ENCODE measurements at regions not wholly inside any gene's neighbourhood (a gene's known extent, or its start where the extent isn't known, plus 50 kb on each side); places are given as distances from the start of the nearest gene placed in this dataset.
"Not testable (repeated sequence)": the region's sequence is repeated elsewhere in the genome, so short reads cannot be mapped to it uniquely, and the experiment has no call there.

DNA sequence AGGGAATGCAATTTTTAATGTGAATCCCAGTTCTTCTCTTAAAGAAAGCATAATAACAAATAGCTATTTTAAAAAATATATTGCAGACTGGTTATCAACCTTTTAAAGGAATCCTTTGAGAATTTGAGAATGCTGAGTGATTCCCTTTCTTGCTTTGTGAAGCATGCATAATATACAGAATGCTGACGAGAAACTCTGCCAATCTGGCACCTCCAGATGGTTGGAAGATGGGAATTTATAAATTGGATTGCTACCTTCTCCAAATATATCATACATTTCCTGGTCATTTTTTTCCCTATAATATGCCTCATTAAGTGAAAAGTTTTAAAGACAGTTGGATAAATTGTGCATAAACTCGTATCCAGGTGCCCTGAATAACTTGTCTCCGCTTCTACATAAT lies 333.9 kb upstream of the ARPP21 start:
- 82 to 88% methylated on average over 3 of the region's 3 CpGs for WGBS, 2 donors
- DNase-seq (ENCODE audit: low spot score in 2 of 2) = no peak

DNA sequence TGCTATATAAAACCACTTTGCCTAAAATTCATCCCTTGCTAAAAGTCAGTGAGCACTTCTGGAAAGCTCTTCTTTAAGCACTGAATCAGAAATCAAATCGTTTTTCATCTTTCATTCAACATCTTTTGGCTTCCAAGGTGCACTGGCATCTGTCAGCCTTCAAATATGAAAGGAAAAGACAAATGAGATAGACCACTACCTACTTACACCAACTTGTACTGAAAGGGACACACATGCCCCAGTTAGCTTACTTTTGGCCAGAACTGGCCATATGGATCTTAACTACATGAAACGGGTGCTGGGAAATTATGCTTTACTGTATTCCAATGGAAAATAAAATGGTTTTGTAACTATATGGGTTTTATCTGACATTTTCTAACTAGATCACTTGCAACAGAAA lies 332.0 kb upstream of the ARPP21 start:
- 73 to 74% methylated on average over 2 of the region's 2 CpGs for WGBS, 2 donors
- DNase-seq (ENCODE audit: low spot score in 2 of 2) = no peak
- no peak for TF ChIP-seq POLR2A (IDR thresholded peaks at IDR 0.05)
- no peak for TF ChIP-seq CTCF (IDR thresholded peaks at IDR 0.05)
- intact Hi-C loops (cut with DNase I; ENCODE audit: low total_unique reads) = no loop called here
- no peak overlapping the region for H3K4me3 ChIP-seq (ENCODE audit: low read depth, poor library complexity, severe bottlenecking)

More for the DNA sequence above, 333.9 kb upstream of the ARPP21 start:
- intact Hi-C loops (cut with DNase I; ENCODE audit: low total_unique reads) = no loop called here
- no peak overlapping the region for H3K4me3 ChIP-seq (ENCODE audit: low read depth, poor library complexity, severe bottlenecking)
- TF ChIP-seq CTCF (IDR thresholded peaks at IDR 0.05) (no peak), POLR2A (IDR thresholded peaks at IDR 0.05) (no peak)

GRCh38 chr3:35316841-35317240 lies 322.5 kb upstream of the ARPP21 start:
- 92% methylated on average over 2 of the region's 2 CpGs for WGBS, 2 donors
- H3K4me3 ChIP-seq (ENCODE audit: low read depth, poor library complexity, severe bottlenecking); intact Hi-C loops (cut with DNase I; ENCODE audit: low total_unique reads); DNase-seq (ENCODE audit: low spot score in 2 of 2): not testable (repeated sequence)

GRCh38 chr3:35320646-35321407 lies 318.5 kb upstream of the ARPP21 start:
- no peak for DNase-seq (ENCODE audit: low spot score in 2 of 2)
- no peak overlapping the region for H3K4me3 ChIP-seq (ENCODE audit: low read depth, poor library complexity, severe bottlenecking)
- TF ChIP-seq CTCF (IDR thresholded peaks at IDR 0.05) = no peak
- no peak for TF ChIP-seq POLR2A (IDR thresholded peaks at IDR 0.05)
- intact Hi-C loops (cut with DNase I; ENCODE audit: low total_unique reads) = no loop called here
- 47 to 82% methylated on average over 1 of the region's 1 CpG for WGBS, 2 donors

- TF ChIP-seq POLR2A (IDR thresholded peaks at IDR 0.05) = no peak
- no peak for TF ChIP-seq CTCF (IDR thresholded peaks at IDR 0.05)
- intact Hi-C loops (cut with DNase I; ENCODE audit: low total_unique reads) = no loop called here
- WGBS, 2 donors = 41 to 65% methylated on average over 4 of the region's 4 CpGs
- no peak for DNase-seq (ENCODE audit: low spot score in 2 of 2)
- no peak overlapping the region for H3K4me3 ChIP-seq (ENCODE audit: low read depth, poor library complexity, severe bottlenecking)
These were observed 317.3 kb upstream of the ARPP21 start for GRCh38 chr3:35322070-35322469.

DNA sequence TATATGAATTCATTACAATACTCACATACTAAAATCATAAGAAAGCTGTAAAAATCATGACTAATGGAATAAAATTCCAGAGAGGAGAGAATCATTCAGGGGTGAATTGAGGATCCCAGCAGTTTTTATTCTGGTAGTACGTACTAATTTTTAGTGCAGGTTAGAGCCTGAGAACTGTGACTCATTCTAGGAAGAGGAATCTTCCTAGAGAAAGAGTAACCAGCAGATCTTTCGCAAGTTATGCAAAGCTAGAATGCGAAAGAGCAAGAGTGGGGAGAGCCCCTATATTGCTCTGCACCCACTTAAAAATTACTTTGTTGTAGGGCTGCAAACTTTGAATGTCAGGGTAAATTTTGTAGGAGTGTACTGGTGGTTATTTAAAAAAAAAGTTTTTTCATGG lies 303.6 kb upstream of the ARPP21 start:
- H3K4me3 ChIP-seq (ENCODE audit: low read depth, poor library complexity, severe bottlenecking) = no peak overlapping the region
- DNase-seq (ENCODE audit: low spot score in 2 of 2) = no peak
- TF ChIP-seq CTCF (IDR thresholded peaks at IDR 0.05) = no peak
- no peak for TF ChIP-seq POLR2A (IDR thresholded peaks at IDR 0.05)
- WGBS, 2 donors = 64 to 74% methylated on average over 3 of the region's 3 CpGs
- intact Hi-C loops (cut with DNase I; ENCODE audit: low total_unique reads) = no loop called here

Data from lower leg skin (tissue), 4 donors.